COR-L47 (cell line): ENCODE measurements at regions not wholly inside any gene's neighbourhood (a gene's known extent, or its start where the extent isn't known, plus 50 kb on each side); places are given as distances from the start of the nearest gene placed in this dataset.

Experiments used
- DNase-seq: peaks from one replicate; lab custom pipeline; 2025; lab: John Stamatoyannopoulos, UW

DNA sequence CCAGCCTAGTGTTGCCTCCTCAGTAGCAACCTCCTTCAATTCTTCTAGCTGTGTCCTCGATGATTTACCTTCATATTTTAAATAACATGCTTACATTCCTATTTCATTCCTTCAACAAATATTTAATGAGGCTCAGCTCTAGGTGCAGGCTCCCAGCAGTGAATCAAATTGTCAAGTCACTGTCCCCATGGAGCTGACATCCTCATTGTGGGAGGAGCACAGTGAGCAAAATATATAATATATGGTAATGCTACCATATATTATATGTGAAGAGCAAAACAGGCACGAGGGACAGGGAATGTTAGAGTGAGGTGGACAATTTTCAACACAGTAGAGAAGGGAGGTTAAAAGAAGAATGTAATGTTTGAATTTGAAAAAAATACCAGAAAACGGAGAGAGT is 869.1 kb downstream of the SLC4A3 start:
- DNase-seq, result no peak

DNA sequence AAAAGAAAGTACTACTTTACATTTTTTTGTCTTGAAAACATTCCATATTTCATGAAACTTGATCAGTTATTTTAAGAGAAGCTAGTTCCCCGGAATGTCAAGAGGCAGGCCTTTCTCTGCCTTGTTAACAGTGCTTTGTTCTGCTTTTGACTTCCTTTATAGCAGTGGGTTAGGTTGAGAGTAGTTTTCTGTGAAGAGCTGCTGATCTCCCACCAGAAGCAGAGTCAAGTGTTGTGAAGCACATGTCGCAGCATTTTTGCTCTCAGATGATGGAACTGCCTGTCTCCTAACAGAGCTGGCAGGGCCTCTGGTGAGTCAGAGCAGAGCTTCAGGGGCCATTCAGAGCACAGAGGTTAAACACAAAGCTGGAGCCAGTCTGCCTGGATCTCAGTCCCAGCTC is 871.8 kb downstream of the SLC4A3 start:
- DNase-seq, result no peak

DNA sequence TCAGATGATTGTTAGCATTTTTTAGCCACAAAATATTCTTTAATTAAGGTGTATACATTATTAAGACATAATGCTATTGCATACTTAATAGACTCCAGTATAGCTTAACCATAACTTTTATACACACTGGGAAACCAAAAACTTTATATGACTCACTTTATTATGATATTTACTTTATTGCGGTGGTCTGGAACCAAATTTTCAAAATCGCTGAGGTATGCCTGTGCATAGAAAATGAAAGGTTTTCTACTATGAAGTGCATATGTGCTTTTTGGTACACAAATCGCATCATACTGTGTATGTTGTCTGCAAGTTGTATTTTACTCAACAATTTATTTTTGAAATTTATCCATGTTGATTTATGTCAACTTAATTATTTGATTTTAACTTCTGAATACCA is 875.1 kb downstream of the SLC4A3 start:
- no peak for DNase-seq

DNA sequence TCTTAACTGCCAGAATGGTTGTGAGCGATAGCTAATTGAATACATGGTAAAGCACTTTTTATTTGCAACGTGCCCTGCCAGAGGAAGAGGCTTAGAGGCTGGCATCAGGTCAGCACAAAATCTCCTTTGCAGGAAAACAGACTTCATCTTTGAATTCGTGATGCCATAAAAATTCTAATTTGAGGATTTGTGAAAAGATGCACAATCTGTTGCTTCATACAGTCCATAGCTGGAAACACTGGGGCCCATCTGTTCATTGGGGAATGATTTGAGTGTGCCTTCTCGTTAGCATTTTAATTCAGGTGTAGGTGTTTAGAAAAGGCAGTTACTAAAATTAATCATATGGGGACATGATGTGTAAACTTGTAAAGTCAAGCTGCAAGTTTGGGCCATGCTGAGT is 876.0 kb downstream of the SLC4A3 start:
- no peak for DNase-seq

DNA sequence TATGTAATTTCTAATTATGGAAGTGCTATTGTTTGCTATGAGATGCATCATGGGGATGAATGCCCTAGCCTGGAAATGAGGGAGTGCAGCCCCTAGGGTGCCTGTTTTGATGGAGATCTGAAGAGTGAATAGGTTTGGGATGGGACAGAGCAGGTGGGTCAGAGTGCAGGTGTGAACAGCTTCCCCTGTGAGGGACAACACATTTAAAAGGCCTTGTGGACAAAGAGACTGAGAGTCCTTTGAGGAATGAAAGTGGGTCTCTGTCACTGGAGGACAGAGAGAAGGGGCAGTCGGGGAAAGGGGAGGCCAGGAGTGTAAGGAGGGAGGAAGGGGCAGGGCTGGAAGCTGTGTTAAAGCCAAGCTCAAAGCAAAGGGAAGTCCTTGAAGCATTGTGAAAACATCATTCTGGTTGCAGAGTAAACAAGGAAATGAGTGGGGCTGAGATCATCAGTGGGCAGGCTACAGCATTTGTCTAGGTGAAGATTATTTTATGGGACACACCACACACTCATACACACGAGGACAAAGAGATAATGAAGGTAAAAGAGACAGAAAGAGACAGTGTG is 877.6 kb downstream of the SLC4A3 start:
- peak; percentile 57 for DNase-seq

DNA sequence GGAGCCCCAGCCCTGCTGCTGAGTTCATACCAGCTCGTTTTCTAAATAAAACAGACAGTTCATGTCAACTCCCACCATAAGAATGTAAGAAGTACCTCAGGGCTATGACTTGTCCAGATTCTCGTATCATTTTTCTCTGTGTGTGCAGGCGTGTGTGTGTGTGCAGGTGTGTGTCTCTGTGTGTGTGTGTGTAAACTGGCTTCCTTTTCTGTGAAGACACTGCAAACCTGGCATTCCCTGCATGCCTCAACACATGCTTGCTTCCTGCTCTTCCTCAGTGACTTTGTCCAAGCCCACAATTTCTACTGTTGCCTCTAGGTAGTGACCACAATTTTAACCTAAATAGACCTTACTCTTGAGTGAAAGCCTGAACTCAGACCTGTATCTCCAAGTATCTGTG is 879.0 kb downstream of the SLC4A3 start:
- DNase-seq, result no peak

DNA sequence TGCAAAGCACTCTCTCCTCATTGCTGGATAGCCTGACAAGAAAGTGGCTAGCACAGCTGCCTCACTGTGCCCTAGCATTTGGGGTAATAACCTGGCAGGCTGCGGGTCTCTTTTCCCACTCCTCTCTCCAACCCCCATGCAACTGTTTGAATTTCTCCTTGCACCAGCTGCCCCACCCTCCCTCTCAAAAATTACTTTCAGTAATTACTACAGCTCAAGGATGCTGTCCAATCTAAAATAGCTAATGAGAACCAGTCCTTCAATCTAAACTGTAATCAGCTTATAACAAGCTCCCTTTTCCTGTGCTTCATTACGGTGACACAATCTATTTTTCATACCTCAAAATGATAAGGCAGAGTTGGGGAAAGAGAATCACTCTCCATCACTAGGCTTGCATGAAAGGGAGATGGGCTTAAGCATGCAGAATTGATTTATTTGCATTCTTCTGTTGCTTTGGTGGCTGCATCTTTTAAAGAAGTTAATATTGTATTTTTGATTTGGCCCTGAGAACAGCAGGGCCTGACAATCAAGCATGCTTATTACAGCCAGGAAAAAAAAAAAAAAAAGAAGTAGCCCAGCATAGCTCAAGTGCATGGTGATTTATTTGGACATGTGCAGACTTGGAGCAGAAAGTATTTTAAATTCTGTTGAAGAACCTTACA is 881.8 kb downstream of the SLC4A3 start:
- DNase-seq, result no peak

DNA sequence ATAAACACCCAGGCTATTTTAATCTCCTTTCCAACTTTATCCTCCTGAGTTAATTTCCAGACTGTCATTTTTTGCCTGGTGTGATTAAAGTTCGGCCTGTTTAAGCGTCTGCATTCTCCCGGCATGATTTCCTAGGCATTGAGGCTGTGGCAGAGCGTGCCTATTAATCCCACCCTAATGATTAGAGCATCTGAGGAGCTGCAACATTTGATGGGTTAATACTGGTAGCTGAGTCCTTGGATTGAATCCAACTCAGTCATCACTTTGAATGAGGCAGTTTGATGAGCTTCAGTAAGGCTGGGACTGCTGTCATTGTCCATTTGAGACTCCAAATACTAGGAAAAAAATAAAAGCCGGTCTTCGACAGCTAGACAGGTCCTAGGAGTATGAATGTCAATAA is 882.5 kb downstream of the SLC4A3 start:
- DNase-seq, result no peak

DNA sequence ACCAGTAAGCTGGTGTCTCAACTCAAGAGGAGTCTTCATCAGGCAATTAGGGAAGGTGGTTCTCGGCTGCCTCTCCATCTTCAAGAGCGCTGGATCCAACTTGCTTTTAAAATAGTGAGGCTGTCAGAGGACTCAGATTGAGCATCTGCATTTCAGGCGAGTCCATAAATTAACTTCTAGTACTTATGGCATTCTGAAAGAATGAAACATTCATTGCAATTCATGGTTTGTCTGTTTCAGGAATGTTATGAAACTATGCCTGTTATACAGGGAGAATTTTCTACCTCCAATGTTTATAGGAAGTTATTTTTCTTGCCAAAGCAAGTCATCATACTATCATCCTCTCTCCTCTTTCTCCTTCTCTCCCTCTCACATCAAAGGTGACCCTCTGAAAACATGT is 883.2 kb downstream of the SLC4A3 start:
- no peak for DNase-seq

DNA sequence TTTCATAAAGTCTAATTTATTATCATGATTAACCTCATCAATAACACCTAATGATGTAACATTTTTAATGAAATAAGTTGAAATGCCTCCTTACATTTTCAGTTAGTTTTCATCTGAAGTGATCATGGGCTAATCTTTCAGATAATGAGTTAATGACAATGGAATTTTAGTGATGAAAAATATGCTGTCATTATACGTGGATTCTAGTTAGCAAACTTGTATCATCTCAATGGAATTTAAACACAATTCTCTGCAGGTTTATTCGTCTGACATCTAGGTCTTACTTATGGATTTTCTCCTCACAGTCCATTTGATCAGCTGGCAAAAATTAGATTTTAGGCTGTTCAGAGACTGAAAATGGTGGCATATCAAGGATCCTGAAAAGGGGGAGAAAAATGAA is 885.0 kb downstream of the SLC4A3 start:
- DNase-seq, result no peak

DNA sequence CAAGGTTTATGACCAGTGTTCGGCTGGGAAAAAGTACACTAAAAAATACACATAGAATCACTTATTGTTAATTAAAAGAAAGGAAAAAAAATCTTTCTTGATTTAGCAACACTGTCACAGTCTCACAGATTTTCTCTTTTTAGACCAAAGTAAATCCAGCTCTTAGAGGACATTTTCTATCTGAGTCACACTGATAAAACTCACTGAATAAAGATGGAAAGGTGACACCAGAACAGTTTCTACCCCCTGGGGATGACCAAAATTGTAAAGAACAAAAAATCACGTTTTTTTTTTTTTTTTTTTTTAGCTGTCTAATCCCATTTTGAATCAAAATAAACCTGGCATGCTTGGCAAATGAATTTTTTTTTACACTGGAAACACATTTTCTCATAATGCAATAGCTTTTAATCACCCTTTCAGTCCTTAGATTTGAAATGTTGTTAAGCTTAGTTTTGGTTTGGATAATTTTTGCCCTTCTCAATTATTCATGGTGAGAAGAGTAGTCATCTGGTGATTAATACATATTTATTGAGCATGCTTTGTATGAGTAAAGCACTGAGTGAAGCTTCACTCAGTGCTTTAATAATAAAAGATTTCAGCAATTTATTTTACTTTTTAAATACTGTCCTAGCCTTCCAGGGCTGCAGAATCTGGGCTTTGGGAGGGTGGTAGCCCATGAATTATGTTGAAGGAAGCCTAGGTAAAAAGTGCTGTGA is 886.3 kb downstream of the SLC4A3 start:
- DNase-seq, result no peak

DNA sequence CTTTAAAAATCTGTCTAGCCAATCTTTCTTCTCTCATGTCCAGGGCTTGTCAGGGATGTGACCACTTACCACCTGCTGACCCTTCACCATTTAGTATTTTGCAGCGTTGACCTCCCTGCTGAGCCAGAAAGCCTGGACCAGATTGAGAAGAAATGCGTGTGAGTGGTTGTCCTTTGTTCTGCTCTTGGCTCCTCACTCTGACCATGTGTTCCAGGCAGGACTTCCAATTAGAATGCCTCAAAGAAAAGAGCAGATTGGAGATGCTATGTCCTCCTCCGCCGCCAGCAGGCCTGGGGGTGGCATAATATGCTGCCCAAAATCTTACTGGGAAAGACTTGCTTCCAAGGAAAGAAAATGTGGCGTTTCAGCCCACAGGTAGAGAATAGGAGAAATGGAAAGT is 894.1 kb downstream of the SLC4A3 start:
- no peak for DNase-seq

DNA sequence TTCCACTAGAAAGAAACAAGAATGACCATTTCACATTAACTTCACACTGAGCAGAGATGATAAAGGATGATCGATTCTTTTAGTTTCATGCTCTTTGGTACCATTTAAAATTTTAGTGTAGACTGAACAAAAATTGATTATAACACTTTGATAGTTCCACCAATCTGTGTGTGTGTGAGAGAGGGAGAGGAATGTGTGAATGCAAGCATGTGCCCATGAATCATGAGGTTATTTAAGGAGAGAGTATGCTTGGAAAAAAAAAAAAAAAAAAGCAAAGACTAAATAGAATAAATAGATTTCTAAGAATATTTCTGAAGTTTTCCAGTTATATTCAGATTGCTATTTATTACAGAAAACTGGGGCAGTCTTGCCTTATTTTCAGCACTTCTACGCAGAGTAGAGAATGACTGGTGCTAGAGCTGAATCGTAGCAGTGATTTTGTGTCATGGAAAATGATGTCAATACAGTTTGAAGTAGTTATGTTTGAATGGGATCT is 900.8 kb downstream of the SLC4A3 start:
- DNase-seq, result no peak

DNA sequence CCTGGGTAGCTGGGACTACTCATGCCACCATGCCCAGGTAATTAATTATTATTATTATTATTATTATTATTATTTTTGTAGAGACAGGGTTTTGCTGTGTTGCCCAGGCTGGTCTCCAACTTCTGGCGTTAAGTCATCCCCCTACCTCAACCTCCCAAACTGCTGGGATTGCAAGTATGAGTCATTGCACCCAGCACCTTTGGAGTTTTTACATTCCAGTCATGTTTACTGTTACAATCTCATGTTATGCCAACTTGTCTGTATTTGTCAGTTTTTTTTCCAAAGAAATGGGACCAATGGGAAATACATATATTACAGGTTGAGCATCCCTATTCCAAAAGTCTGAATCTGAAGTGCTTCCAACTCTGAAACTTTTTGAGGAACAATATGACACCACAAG is 903.8 kb downstream of the SLC4A3 start:
- DNase-seq, result no peak

DNA sequence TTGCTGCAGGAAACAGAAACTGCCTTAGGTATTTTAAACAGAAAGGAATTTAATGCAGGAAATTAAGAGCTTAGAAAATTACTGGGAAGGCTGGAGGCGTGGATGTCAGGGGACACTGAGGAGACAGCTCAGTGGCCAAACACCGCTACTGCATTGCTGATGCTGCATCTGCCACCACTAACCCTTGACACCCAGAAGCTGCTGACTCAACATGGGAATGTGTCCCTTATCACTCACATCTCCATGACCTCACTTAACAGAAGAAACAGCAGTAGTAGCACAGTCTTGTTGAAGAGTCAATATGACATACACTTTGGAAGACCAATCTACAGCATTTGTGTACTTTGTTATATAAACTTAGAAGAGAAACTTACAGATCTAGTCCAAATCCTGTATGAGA is 906.1 kb downstream of the SLC4A3 start:
- no peak for DNase-seq

DNA sequence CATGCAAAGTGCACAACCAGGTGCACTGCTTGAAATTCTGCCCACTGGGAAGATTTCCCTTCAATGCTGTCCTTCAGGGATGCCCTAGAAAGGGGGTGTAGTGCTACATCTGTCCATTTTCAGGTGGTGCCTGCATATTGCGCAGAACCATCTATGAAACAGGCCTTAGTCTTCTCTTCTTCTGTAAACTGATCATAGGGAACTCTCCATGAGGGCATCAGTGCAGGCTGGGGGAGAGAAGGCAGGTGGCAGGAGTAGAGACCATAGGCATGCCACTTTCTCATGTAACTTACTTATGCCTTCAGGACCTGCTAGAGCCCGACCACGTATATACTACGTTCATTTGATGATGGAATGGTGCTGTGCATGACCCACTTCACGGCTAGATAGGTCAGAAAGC is 912.1 kb downstream of the SLC4A3 start:
- no peak for DNase-seq

DNA sequence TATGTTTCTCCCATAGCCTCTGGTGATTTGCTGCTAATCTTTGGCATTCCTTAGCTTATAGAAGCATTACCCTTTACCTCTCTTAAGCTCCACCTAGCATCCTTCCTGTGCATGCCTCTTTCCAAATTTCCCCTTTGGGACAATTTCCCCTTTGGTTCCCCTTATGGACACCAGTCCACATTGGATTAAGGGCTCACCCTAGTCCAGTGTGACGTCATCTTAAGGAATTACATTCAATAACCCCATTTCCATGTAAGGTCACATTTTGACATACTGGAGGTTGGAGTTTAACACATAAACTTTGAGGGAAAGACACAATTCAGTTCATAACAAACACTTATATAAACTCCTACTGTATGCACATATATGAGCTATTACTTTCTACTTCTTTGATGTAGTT is 916.6 kb downstream of the SLC4A3 start:
- no peak for DNase-seq

DNA sequence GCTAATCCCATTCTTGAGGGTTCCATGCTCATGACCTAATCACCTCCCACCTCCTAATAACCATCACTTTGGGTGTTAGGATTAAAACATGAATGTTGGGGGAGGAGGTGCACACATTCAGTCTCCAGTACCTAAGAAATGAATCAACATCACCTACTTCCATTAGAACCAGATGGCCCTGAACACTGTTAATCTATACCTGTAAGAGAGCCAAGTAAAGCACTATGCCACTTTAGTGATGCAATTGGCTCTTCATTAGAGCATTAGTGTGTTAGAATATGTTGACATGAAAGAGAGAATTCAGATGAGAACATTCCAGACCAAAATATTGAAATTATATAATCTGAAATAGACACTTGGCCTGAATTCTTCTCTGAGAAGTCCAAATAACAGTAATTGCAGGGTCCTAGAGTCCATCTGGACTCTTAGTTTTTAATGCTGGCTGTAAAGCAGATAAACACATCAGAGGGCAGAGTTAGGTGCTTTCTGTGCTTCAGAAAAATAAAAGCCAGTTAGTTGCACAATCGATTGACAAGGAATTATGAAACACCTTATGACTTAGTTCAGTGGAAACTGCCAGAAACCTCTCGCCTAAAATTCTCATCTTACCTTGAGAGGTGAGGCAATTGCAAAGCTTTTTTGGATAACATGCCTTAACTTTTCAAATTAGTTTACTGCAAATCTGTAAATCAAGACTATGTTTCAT is 923.7 kb downstream of the SLC4A3 start:
- no peak for DNase-seq

DNA sequence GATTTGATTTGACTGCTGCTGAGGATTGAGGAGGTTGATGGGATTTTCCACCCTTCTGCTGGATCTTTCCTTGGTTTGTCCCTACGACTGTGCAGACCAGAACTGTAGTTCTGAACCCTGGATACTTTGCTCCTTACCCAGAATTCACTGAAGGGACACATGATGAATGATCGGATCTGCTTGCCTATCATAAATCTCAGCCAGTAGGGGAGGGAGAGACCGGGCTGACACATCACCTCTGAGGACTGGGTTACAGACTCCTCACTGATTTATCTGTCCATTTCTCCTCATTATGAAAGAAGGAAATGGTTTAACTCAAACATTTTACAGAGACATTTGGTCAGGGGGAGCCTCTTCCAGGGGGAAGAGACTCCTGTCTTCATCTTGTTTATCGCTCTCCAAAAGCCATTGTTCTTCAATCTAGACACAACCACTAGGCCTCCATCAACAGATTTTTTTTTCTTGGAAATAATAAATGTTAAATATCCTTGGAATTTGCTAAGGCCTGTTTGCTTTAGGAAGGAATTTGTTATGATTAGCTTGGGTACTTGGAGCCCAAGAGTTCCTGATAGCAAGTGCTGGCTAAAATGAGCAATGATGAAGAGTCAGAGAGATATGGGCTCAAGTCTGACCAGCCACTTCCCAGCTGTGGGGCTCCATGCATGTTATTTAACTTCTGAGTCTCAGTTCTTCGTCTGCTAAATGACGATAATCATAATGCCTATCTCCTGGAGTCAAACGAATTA is 925.5 kb downstream of the SLC4A3 start:
- no peak for DNase-seq

DNA sequence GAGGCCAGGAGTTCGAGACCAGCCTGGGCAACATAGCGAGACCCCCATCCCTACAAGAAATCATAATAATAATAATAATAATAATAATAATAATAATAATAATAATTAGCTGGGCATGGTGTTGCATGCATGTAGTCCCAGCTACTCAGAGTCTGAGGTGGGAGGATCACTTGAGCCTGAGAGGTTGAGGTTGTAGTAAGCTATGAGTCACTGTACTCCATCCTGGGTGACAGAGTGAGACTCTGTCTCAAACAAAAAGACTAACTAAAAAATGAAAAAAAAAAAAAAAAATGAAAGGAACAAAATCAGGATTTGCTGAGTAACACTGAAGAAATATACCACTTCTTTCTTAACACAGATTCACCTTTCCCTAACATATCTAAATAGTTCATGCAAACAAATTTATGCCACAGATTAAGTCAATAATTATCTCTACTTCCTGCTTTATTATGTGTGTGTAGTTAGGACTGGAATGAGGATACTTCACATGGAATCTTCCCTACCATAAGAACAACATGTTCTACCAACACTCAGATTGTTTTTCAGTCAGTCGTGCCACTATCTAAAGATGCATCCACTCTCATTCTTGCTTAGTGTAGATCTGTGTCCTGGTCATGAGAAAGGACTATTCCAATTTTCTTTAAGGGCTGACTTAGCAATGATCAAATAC is 928.7 kb downstream of the SLC4A3 start:
- DNase-seq, result no peak

DNA sequence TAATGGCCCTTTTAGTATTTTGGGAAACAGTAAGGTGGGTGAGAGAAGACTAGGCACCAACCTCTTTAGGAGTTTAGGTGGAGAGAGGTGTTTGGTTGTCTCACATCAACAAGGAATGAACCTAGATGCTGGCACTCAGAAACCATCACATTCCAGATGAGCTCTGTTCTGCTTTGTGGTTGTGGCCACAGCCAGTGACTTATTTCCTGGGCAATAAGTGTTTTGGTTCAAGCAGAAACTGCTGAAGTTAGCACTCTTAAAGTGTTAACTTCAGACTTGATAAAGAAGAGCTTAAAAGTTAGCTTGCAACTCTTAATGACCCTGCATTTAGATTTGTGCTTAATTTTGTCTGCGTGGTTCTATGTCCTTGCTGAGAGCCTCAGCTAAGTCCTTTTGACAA is 929.2 kb downstream of the SLC4A3 start:
- no peak for DNase-seq

DNA sequence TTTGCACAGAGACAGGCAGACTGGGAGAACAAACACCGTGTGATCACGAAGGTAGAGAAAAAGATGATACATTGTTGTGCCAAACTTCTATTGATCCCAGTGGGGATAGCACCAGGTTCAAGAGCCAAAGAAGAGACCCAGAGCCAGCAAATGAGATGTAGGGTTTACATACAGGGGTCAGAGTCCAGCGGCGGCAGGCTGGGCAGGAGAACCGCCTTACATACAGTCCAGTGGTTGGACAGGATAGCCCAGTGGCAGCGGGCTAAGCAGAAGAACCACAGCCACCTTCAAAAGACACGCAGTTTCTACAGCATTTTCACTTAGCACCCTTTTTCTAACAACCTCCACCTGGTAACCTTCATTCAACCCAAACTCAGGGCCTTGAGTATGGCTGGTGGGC is 932.8 kb downstream of the SLC4A3 start:
- DNase-seq, result no peak
